CD4-positive, alpha-beta T cell treated with Interleukin-10 for 1 hour (primary cell): ENCODE measurements at regions not wholly inside any gene's neighbourhood (a gene's known extent, or its start where the extent isn't known, plus 50 kb on each side); places are given as distances from the start of the nearest gene placed in this dataset.

ENCODE experiments used
- DNase-seq: peaks from one replicate; pipeline ENCODE4 v3.0.0-alpha.2; 2020

DNA sequence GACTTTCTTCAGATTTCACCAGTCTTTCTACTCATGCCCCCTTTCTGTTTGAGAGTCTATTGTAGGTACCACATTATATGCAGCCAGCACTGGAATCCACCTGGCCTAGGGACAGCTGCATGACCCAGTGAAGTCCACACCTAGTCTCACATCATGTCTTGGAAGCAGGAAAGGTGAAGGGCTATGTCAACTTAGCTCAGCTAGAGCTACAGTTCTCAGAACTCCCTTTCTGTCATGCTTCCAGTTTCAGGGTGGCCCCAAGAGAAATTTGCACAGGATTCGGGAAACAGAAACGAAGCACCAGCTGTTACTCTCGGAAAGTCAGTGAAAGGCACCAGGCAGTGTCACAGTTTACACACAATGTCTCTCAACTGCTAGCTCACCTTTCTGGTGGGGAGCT is 51.6 kb upstream of the NLRP1 start:
- no peak for DNase-seq

GRCh38 chr17:5638596-5638995 is 54.3 kb upstream of the NLRP1 start:
- DNase-seq: no peak

DNA sequence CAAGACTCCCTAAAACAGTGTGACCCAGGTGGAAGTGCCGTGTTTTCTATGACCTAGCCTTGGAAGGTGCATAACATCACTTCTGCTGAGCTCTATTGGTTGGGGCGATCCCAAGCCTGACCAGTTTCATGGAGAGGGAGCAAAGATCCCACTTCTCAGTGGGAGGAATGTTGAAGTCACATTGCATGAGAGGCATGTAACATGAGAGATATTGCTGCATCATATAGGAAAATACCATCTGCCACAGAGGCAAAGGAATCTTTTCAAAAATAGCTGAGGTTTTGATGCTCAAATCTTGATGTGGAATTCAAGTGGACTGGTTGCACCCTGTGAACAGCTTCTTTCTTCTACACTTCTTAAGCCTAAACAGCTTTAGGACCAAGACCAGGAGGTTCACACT is 56.4 kb upstream of the NLRP1 start:
- DNase-seq: no peak

- no peak for DNase-seq
Observed at GRCh38 chr17:5642752-5643151, 58.4 kb upstream of the NLRP1 start.

GRCh38 chr17:5644065-5644464 is 59.8 kb upstream of the NLRP1 start:
- no peak for DNase-seq

DNA sequence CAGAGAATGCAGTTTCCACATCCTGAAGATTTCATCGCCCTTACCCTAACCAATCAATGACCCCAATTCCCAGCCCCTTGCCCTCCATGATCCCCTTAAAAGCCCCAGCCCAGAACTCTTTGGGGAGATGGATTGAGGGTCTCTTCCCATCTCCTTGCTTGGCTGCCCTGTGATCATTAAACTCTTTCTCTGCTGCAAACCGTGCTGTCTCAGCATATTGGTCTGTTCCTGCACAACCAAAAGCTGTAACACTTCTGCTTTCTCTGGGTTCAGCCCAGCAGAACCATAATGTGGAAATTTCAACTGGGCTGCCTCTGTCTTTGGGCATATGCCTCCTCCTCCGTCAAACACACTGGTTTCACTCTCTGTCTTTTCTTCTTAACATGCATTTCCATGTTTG is 67.0 kb upstream of the NLRP1 start:
- DNase-seq: no peak

DNA sequence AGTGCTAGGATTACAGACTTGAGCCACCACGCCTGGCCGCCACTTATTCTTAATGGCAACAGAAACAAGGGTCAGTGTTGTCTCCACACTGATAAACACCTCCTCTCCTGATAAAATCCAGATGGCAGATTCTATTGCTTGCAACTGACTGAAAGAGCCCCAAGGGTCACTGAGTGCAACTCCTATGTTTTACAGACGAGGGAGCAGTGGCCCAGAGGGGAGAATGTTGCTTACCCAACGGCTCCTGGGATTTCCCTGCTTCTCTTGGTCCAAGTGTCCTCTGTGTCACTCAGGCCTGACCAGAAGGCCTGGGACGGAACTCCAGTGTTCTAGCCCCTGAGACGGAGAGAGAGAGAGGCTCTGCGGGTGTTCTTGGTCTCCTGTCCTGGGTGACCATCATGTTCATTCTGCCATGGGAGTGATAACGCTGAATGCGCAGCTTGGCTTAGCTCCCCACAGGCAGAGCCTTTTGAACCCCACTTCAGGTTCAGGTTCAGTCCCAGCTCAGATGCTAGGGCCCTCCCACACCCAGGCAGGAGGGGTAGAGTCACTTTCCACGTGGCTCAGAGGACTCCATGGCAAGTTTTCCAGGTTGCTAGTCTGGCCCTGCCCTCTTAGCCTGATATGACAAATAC is 77.3 kb upstream of the NLRP1 start:
- no peak for DNase-seq

DNA sequence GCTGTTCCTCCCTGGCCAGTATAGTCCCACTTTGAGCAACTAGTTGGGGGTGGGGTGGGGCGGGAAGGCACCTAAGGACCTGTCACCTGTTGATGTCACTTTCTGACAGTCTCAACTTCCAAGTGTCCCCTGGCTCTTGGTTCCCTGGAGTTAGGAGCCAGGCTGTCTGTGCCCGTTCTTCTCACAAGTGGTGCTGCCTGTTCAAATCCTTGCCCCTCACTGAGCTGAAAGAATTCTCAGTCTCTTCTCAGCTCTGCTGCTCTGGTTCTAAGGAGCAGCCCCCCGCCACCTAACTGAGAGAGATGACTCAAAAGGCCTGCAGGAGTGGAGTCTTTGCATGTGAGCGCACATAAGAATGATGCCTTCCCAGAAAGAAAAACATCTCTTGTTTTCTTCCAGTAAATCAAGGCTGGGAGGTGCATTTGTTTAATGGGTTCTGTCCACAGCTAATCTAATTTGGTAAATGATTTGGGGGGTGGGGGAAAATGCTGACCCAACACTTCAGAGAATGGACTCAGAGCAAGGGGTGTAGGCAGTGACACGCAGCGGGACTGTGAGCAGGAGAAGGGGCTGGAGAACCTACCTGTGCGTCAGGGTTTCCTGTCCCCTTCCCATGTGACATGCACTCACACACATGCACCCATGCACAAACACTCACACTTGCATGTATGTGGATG is 78.2 kb upstream of the NLRP1 start:
- no peak for DNase-seq

DNA sequence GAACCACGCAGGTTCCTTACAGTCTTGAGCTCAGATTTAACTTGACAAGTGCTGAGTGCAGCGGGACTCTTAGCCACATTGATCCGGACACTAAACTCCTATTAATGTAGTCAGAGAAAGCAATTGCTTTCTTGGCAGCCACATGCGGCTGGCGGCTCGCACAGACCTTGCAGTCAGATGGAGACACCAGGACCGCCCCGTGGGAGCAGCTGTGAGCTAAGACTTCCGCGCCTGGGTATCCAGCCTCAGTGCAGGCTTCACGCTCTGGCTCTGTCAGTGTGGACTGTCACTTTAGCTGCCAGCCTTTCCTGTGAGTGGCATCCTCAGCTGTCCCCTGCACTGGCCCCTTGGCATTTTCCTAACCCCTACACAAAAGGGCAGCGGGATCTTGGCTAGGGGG is 80.9 kb upstream of the NLRP1 start:
- no peak for DNase-seq

- DNase-seq: no peak
Observed at GRCh38 chr17:5667871-5668270, 83.6 kb upstream of the NLRP1 start.

DNA sequence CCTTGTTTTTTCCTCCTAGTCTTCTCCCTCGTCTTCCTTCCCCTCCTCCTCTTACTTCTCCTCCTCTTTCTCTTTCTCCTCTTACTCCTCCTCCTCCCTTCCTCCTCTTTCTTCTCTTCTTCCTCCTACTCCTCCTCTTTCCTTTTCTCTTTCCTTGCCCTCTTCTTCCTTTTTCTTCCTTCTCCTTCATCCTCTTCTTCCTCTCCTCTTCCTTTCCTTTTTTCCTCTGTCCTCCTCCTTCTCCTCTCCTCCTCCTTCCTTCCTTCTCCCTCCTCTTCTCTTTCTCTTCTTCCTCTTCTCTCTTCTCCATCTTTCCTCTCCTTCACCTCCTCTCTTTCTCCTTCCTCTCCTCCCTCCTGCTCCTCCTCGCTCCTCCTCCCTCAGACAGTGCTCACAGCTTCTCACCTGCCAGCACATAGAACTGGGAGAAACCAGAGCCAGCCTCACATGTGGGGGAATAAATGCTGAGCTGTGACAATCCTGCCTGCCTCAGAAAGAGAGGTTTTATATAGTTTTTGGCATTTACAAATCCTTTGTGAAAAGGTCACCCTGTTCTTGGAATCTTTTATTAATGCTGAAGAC is 84.3 kb upstream of the NLRP1 start:
- no peak for DNase-seq

DNA sequence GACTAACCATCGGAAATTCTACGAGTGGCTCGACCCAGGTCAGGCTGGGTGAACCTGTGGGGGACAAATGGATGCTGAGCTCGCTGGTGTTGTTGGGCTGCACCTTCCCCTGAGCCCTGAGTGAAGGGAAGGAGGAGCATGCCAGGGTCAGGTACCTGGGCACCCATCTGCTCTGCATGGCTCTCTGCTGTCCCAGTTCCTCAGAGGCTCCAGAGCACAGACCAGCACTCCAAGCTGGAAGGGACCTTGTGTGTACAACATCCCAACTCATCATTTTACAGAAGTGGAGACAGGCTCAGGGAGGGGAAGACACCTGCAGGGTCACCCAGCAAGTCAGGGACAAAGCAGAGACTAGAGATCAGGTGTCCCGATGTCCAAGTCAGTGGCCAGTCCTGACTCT is 84.9 kb upstream of the NLRP1 start:
- DNase-seq: no peak

DNA sequence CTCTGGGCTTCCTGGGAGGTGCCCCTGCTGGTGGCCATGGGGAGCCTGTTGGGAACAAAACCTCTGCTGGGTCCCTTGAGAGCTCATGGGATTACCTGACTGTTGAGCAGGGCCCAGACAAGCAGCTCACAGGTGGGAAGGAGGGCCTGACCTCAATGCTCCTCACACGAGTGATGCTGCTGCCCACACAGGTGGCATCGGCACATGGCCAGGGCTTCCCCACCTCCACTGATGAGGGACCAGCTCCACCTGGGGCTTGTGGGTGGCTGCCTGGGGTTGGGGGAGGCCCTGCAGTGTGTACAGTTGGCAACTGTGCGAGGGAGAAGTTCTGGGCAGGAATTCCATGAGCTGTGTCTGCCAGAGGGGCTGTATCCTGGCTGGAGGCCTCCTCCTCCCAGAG is 87.8 kb upstream of the NLRP1 start:
- no peak for DNase-seq

DNA sequence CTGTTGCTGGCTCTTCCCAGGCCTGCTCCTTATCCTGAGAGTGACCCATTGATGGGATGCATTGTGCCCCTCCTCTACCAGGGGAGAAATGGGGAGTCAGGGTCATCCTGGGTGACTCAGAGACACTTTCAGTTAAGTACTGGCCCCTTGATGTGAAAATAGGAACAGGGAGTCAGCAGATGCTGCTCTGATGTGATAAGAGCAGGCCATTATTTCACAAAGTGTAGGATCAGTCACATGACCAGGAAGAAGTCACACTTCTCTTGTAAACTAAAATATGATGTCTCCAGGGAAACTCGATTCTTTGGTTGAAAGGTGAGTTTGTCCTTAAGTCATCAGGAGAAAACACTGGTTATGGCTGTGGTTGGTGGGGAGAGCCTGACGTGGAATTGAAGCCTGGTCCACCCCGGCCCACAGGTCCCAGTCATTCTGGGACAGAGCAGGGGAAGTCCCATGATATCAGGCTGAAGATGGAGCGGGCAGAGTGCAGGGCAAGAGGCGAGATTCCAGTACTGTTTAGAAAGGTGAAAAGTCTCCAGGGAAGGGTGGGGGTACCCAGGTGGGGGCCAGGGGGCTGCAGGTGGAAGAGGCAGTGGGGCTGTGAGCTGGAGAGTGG is 88.6 kb upstream of the NLRP1 start:
- no peak for DNase-seq

DNA sequence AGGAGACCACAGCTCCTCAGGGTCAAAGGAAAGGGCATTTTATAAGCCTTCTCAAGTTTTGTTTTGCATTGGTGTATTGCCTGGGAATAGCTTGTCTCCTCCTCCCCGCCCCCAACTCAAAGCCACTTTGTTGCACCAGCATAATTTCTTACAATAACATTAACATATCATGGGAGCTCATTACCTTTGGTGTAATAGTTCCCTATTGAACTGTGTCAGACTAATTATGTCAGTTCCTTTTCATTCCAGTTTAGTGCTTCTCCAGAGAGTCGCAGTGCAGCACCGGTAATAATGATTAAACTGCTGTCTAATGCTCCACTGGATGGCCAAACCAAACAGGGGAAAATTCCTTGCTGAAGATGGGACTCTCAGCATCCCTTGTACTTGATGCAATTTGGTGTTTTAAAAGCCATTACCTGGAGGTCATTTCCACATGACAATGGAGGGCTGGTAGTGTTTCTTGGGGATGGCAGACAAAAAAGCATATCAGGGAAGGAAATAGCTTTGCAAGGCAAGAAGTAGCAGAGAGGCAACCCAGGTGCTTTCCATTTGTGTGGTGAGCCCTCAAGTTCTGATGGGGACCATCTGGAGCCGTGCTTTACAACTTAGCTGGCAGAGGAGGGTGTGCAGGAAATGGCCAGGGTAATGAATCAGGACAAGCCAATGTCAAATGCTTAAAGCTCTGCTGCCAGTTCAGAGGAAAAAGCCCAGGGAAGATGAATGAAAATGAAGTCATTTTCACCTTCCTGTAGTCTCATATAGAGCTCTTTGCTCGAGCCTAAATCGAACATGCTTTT is 91.5 kb upstream of the NLRP1 start:
- no peak for DNase-seq

DNA sequence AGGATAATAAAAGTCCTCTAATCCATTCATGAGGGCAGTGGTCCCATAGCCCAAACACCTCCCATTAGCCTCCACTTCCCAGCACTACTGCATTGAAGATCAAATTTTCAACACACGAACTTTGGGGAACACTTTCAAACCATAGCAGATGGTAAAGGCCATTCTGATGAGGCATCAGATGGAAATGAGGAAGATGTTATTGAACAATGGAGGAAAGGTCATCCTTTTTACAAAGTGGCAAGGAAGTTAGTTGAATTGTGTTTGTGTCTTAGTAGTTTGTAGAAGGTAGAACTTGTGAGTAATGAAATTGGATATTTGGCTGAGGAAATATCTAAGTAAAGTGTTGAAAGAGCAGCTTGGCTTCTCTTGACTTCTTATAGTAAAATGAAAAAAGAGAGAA is 93.3 kb upstream of the NLRP1 start:
- DNase-seq: no peak

- no peak for DNase-seq
Observed at GRCh38 chr17:5678171-5678570, 93.9 kb upstream of the NLRP1 start.

- no peak for DNase-seq
Observed at GRCh38 chr17:5680766-5681165, 96.5 kb upstream of the NLRP1 start.

GRCh38 chr17:5683241-5683640 is 98.9 kb upstream of the NLRP1 start:
- DNase-seq: no peak

DNA sequence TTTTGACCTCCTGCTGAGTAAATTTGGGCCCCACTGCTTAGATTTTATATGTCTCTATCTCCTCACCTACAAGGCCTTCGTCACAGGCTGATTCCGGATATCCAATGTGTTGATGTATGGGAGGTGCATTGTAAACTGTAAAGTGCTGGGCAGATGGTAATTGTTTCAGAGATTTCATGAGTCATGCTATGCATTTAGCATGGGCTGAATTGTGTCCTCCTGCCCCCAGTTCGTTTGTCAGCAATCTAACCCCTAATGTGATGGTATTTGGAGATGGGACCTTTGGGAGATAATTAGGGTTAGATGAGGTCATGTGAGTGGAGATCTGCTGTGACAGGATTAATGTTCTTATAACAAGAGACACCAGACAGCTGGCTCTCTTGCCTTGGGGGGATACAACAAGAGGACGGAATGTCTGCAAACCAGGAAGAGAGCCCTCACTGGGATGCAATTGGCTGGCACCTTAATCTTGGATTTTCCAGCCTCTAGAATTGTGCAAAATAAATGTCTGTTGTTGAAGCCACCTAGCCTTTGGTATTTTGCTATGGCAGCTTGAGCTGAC is 101.8 kb upstream of the NLRP1 start:
- no peak for DNase-seq

- DNase-seq: no peak
Observed at GRCh38 chr17:5687646-5688045, 103.3 kb upstream of the NLRP1 start.

DNA sequence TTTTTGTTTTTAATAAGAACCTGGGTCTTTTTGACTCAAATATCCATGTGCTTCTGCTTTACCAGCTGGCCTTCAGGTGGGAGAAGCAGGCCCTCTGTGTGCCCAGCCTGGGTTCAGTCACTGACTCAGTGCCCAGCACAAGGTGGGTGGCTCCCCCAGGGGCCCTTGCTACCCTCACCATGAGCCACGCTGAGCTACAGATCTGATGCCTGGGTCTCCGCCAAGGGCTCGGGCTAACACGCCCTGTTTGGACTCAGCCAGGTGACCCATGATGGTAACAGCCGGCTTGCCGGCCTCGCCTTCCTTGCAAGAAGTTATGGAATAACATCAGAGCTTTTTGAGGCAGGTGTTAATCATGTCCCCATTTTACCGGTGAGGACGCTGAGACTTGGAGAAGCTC is 109.5 kb upstream of the NLRP1 start:
- DNase-seq: no peak

GRCh38 chr17:5694551-5694950 is 110.2 kb upstream of the NLRP1 start:
- DNase-seq: no peak
